Type B pancreatic cell (in vitro differentiated cells): ENCODE measurements at regions not wholly inside any gene's neighbourhood (a gene's known extent, or its start where the extent isn't known, plus 50 kb on each side); places are given as distances from the start of the nearest gene placed in this dataset.

Source experiments
- DNase-seq: peaks from one replicate; pipeline ENCODE4 v3.0.0; 2021; ENCODE audit warnings: mixed read lengths; ENCODE audit not compliant: unreplicated experiment; ENCODE audit errors: extremely low spot score
- H3K27ac Mint-ChIP-seq: 2 replicates; pipeline ENCODE4 v1.8.0; 2021; ENCODE audit warnings: mild to moderate bottlenecking, mixed read lengths
- H3K27me3 Mint-ChIP-seq: 2 replicates; pipeline ENCODE4 v1.8.0; 2021; ENCODE audit warnings: mixed read lengths
- H3K36me3 Mint-ChIP-seq: 2 replicates; pipeline ENCODE4 v1.8.0; 2021; ENCODE audit warnings: mixed read lengths
- H3K4me1 Mint-ChIP-seq: one replicate; pipeline ENCODE4 v1.8.0; 2021; ENCODE audit warnings: mixed read lengths; ENCODE audit not compliant: unreplicated experiment
- H3K4me3 Mint-ChIP-seq: 2 replicates; pipeline ENCODE4 v1.8.0; 2021; ENCODE audit warnings: mild to moderate bottlenecking, mixed read lengths
- H3K9me3 Mint-ChIP-seq: 2 replicates; pipeline ENCODE4 v1.8.0; 2021; ENCODE audit warnings: mixed read lengths
- TF ChIP-seq, protein P1 (sequence below): fragments of 200-600 bp; sonication (generic); conservative IDR thresholded peaks from 2 replicates; pipeline ENCODE4 v1.5.0; 2021; ENCODE audit warnings: antibody characterized with exemption, mild to moderate bottlenecking

DNA sequence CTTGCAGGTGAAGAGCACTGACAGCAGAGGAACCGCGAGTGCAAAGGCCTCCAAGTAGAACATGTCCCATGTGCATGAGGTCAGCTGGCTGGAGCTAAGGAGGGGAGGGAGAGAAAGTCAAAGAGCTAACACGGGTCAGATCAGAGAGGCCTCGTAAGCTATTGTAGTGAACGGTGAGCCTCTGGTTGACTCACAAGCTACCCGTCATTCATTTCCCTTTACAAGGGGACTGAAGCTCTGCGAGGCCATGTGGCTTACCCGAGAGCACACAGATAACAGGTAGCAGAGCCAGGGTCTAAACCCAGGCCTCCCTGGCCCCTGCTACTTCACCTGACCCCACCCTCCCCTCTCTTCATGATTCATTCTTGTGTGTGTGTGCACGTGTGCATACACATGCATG lies 152.7 kb upstream of the ADRA1B start:
- H3K4me3 Mint-ChIP-seq: no peak overlapping the region
- no peaks in the 10 kb centered on the region for H3K9me3 Mint-ChIP-seq
- H3K27ac Mint-ChIP-seq: no peak overlapping the region
- no peak for DNase-seq
- TF ChIP-seq, protein P1, sequence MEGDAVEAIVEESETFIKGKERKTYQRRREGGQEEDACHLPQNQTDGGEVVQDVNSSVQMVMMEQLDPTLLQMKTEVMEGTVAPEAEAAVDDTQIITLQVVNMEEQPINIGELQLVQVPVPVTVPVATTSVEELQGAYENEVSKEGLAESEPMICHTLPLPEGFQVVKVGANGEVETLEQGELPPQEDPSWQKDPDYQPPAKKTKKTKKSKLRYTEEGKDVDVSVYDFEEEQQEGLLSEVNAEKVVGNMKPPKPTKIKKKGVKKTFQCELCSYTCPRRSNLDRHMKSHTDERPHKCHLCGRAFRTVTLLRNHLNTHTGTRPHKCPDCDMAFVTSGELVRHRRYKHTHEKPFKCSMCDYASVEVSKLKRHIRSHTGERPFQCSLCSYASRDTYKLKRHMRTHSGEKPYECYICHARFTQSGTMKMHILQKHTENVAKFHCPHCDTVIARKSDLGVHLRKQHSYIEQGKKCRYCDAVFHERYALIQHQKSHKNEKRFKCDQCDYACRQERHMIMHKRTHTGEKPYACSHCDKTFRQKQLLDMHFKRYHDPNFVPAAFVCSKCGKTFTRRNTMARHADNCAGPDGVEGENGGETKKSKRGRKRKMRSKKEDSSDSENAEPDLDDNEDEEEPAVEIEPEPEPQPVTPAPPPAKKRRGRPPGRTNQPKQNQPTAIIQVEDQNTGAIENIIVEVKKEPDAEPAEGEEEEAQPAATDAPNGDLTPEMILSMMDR: no peak
- H3K4me1 Mint-ChIP-seq: no peaks in the 10 kb centered on the region
- H3K27me3 Mint-ChIP-seq: peaks cover 9% of the 10 kb centered on the region
- H3K36me3 Mint-ChIP-seq: no peaks in the 10 kb centered on the region

DNA sequence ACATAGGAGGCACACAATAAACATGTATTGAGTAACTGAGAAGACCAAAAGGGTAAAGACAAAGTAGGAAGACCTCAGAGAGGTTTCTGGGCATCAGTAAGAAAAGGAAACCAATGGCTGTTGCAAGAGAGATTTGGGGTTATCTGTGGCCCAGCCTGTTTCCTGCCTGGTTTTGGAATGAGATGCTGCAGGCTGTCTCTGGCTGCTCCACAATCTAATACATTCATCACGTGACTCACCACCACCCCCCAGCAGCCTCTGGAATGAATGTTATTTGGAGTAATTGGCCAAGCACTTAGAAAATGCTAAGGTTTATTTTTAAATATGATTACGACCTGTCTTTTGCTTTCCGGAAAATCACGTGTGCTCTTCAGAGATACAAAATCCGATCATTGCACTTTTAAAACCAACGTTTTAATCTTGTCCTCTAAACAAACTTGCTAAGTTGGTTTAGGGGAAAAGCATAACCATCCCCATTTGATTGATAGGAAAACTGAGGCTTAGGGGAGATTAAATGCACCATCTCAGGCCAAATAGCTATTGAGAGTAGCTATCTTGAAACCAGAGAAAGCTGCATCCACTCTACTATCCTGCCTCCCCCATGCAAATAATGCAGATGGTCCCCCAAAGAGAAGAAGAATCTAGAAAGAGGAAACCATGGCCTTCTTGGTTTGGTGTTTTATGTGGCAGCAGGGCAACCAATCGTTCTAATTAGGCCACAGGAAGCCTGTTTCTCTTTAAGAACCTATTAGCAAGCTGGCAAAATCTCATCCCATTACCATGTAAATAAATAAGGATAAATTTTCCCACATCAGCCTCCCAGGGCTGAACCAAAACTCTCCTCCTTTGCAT lies 151.8 kb upstream of the ADRA1B start:
- TF ChIP-seq, protein P1: no peak
- Mint-ChIP-seq H3K9me3 (no peaks in the 10 kb centered on the region), H3K36me3 (no peaks in the 10 kb centered on the region), H3K27me3 (peaks cover 9% of the 10 kb centered on the region), H3K4me1 (no peaks in the 10 kb centered on the region), H3K27ac (no peak overlapping the region), H3K4me3 (no peak overlapping the region)
- DNase-seq: no peak

GRCh38 chr5:159765135-159765433 lies 151.2 kb upstream of the ADRA1B start:
- Mint-ChIP-seq H3K9me3 (no peaks in the 10 kb centered on the region), H3K27ac (no peak overlapping the region), H3K27me3 (peaks cover 9% of the 10 kb centered on the region), H3K4me3 (no peak overlapping the region), H3K36me3 (no peaks in the 10 kb centered on the region), H3K4me1 (no peaks in the 10 kb centered on the region)
- no peak for DNase-seq
- TF ChIP-seq, protein P1: no peak

DNA sequence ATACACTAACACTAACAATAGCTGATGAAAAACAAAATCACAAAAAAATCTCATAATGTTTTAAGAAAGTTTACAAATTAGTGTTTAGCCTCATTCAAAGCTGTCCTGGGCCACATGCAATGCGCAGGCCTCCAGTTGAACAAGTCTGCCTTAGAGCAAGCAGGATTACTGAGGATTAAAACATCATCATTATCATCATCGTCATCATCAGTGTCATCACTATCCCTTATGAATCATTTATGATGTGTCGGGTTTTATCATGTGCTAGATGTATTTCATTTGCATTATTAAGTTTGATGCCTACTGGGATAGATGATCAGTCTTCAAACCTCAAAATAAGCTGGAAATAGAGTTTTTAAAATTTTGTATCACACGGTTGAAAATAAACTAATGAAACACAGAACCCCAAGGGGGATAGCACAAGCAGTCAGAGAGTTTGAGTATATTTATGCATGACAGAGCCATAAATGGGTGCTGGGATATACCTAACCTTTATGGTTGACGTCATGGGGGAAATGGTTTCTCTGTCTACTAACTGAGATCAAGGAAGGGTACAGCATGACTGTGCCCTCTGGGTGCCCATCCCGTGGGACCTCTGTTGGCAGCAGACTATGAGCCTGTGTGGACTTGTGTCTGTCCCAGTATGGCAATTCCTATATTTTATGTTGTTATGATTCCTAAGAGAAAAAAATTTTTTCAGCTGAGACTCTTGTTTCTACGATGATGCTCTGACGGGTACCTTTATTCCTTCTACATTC lies 150.3 kb upstream of the ADRA1B start:
- no peaks in the 10 kb centered on the region for H3K9me3 Mint-ChIP-seq
- H3K4me1 Mint-ChIP-seq: no peaks in the 10 kb centered on the region
- H3K36me3 Mint-ChIP-seq: no peaks in the 10 kb centered on the region
- TF ChIP-seq, protein P1: no peak
- H3K27me3 Mint-ChIP-seq: peaks cover 9% of the 10 kb centered on the region
- no peak overlapping the region for H3K4me3 Mint-ChIP-seq
- no peak for DNase-seq
- H3K27ac Mint-ChIP-seq: no peak overlapping the region

DNA sequence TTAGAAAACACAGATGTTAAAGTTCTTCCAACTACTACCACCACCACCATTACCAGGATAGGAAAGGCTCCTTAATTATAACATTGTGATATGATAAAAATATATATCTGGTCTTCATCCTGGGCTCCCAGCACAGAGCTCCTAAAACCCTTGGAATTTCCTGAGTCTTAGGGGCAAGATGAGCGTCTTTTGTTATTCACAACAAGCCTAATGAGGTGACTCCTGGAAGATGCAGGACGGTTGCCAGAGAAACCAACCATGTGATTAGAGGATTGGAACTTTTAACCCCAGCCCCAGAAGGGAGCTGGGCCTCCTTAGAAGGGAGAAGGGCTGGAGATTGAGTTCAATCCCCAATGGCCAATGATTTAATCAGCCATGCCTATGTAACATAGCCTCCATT lies 148.0 kb upstream of the ADRA1B start:
- TF ChIP-seq, protein P1: no peak
- H3K4me1 Mint-ChIP-seq: no peaks in the 10 kb centered on the region
- no peak overlapping the region for H3K4me3 Mint-ChIP-seq
- DNase-seq: no peak
- H3K9me3 Mint-ChIP-seq: no peaks in the 10 kb centered on the region
- peaks cover 10% of the 10 kb centered on the region for H3K27me3 Mint-ChIP-seq
- no peak overlapping the region for H3K27ac Mint-ChIP-seq
- H3K36me3 Mint-ChIP-seq: no peaks in the 10 kb centered on the region
